ENCODE measurements at regions not wholly inside any gene's neighbourhood (a gene's known extent, or its start where the extent isn't known, plus 50 kb on each side); places are given as distances from the start of the nearest gene placed in this dataset.

DNA sequence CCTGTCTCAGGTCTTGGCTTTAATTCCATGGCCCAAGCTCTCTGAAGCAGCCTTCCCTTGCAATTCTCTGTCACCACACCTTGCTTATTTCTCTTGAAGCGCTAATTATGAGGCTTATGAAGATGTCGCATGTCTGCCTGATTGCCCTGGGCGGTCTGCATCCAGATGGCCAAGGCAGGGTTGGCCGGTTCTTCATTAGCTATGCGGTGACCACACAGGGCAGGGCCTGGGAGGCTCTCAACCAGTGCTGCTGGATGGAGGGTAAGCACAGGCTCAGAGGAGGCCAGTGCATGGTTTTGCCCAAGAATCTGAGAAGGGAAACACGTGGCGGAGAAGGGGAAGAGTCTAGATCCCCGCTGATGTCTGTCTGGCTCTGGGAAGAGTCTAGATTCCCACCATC lies 528.7 kb downstream of the CDH26 start:
- DNase-seq: no peak

- DNase-seq: no peak
Measured at GRCh38 chr20:60490217-60491050, 532.2 kb downstream of the CDH26 start.

DNA sequence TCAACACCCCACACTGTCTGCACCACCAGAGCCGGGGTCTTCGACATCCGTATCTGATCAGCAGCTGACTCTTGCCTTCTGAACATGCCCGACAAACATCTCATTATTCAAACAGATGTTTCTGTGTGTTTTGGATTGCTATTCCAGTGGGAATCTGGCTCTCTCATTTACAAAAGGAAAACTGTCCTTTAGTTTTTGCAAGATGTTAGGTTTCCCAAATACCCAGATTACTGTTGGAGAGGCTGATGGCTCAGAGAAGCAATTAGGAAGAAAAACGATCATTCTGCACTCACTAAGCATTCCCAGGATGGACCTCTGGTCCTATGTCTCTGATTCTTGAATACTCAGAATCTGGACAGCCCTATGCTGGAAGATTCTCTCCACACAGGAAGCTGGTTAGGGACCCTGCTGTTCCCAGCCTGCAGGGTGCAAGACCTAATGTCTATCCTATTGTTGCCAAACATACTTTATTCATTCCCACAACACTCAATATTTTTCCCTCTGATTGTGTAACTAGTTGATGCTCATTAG lies 532.9 kb downstream of the CDH26 start:
- DNase-seq: no peak

GRCh38 chr20:60494476-60494875 lies 536.3 kb downstream of the CDH26 start:
- no peak for DNase-seq

DNA sequence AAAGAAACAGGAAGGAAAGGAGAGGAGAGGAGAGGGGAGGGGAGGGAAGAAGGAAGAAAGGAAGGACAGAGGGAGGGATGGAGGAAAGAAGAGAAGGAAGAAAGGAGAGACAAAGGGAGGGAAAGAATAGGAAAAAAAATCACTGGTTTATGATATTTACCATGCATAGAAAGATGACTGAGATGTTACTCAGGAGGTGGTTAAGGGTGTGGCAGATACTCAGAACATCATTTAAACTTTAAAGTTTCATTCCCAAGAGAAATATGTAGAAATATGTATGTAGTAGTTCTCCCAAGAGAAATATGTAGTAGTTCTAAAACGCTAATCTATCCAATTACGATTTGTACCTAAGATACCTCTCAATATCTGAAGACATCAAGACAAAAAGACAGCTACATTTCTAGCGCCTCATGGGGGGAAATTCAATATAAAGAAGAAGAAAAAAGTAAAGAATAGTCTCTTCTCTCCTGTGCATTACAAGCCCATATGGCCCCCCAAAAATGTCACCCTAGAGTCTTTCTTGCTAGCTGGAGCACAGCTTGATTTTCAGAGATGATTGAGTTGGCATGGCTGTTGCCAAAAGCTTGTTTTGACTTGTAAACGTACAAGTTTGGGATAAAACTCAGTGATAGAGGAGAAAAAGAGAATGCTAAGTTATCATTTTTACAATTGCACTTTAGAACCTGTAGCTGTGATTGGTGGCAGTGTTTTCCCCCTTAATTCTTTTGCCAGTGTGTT lies 539.2 kb downstream of the CDH26 start:
- DNase-seq: no peak

- DNase-seq: no peak
Measured at GRCh38 chr20:60500038-60500701, 541.9 kb downstream of the CDH26 start.

GRCh38 chr20:60501048-60501447 lies 542.8 kb downstream of the CDH26 start:
- DNase-seq: no peak

DNA sequence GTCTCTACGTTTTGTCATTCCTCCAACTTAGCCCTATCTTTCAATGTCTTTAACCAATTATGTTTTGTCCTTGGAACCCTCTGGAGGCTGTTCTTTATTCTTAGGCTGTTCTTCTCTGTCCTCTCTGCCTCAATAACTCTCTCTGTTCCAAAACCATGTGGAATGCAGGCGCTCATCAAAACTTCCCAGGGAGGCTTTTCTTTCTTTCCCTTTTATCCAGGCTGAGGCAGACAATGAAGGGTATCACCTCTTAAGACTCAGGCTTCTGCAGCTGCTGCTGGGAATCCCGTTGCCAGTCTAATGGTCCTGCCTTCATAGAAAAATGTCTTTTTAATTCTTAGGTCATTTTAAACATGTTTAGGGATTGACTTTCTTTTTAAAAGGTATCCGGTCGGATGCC lies 544.7 kb downstream of the CDH26 start:
- DNase-seq: no peak

- no peak for DNase-seq
Measured at GRCh38 chr20:60505423-60505822, 547.2 kb downstream of the CDH26 start.

DNA sequence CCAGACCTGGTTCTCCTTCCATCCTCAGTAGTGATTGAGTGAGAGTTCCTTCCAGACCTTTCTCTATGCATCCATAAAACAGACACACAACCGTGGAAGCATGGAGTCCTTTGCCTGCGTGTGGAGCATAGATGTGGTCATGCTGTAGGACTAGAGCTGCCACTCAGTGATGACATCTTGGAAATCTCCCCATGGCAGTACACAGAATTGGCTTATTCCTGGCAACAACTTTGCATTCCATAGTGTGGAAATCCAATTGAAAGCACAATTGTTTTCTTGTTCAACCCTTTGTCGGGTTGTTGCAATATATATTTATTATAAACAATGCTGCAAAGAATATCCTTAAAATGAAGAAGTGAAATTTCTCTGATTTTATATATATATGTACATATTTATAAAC lies 547.8 kb downstream of the CDH26 start:
- no peak for DNase-seq

DNA sequence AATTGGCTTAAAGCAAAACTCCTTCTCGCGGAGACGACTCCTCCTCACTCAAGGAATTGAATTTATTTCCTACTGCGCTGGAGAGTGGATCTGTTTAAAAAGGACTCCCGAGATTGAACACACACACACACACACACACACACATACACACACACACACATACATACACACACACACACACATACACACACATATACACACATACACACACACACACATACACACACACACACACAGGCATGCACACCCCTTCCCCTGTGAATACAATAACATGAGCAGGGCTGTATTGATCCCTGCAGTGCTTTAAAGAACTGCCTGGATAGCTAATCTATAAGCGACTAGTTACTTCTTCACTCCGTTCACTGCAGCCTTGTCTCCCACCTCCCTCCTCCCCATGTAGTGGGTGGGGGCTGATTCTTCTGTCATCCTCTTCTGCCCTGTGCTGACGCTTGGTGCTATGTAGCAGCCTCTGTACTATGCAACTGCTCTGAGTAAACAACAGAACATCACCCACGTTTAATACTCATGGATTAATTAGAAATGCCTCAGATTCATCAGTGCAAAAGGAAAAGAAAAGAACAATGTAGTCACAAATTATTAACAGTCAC lies 549.0 kb downstream of the CDH26 start:
- no peak for DNase-seq

DNA sequence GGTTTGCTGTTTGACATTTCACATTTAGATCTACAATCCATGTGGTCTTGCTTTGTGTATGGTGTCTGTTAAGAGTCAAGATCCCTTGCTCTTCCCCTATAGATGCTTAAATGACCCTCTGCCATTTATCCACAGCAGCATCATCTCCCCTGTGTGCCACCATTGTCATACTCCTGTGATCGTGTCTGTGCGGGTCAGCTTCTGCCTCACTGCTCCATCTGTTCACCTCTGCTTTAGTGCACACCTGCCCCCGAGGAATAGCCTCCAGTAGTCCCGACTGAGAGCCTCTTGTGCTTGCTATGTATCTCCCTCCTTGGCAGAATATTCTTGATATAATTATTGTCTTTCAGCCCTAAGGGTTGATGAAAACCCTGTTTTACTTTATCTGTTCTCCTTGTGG lies 551.2 kb downstream of the CDH26 start:
- no peak for DNase-seq

- DNase-seq: no peak
Measured at GRCh38 chr20:60510356-60510755, 552.1 kb downstream of the CDH26 start.

DNA sequence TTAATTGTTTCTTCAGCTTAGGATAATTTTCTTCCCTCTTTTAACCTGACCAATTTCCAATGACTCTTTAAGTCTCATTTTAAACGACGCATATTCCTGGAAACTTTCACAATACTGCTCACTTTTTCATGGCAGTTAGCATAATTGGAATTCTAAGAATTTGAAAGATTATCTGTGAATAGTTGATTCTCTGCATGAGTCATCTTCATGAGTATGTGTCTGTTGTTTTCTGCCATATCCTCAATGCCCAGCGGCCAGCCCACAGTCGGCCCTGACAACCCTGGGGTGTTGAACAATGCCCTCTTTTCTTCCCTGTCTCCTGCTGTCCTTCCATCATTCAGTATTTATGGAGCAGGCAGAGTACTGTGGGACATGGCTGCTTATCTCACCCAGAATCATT lies 554.2 kb downstream of the CDH26 start:
- no peak for DNase-seq

- DNase-seq: no peak
Measured at GRCh38 chr20:60513141-60513540, 554.9 kb downstream of the CDH26 start.

DNA sequence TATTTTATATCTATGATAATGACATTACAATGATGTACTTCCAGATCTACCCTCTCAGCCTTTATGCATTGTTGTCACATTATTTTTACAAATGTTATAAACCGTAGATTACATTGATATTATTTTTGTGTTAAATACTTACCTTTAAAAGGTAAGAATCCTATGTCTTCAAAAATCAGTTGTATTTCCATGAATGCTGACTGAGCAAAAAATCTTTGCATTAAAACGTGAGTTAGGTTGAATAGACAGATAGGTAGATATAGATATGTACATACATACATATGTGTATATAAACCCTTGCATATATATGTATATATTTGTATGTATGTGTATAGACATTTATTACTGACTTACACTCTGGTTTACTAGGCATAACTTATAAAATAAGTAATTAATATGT lies 558.2 kb downstream of the CDH26 start:
- DNase-seq: no peak

DNA sequence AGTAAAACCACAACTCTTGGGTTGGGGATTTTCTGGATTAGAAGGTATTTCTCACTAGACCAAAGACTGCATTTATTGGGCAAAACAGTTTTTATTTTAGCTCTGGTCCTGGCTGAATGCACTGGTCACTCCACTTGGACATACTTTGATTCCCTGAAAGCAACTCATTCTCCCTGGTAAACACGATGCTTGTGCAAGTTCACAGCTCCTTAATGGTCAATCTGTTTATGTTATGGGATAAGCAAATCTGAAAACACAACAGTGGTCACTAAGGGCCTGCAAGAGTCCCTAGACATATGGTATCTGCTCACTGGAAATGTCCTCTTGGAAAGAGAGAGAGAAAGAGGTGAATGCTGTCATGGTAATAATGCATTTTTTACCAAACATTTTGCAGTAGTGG lies 559.8 kb downstream of the CDH26 start:
- DNase-seq: no peak

GRCh38 chr20:60525397-60525796 lies 567.2 kb downstream of the CDH26 start:
- no peak for DNase-seq

GRCh38 chr20:60527656-60528055 lies 569.4 kb downstream of the CDH26 start:
- no peak for DNase-seq

DNA sequence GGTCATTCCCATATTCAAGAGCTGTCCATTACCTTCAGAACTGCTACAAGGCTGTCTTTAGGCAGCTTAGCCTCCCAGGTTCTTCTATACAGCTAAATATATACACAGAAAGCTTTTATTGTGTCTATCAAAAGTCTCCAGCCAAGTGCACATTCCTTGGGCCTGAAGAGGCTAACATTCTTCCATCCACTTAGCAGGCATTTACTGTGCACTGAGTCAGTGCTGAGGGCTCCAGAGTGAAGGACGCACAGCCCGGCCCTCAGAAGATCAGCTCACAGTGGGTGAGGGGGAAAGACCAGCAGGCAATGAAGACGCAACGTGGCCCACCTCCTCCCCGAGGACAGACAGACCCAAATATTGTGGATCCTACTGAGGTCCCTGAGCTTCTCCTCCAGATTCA lies 569.9 kb downstream of the CDH26 start:
- DNase-seq: no peak

DNA sequence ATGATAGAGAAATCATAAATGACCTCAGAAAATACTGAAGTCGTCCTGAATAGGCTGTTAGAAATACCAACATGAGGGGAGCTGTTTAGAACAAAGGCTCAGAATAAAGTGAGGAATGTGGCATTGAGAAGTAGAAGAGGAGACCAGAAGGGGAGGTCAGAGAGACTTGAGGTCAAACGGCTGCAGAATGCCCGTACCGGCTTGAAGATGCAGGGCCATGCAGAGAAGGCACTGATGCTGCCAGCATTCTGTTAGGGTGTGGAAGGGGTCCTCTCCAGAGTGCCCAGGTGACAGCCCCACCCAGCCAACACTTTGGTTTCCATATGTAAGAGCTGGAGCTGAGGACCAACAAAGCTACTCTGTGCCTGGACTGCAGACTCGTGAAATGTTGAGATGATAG lies 570.9 kb downstream of the CDH26 start:
- DNase-seq: no peak

GRCh38 chr20:60535211-60535610 lies 577.0 kb downstream of the CDH26 start:
- no peak for DNase-seq

DNA sequence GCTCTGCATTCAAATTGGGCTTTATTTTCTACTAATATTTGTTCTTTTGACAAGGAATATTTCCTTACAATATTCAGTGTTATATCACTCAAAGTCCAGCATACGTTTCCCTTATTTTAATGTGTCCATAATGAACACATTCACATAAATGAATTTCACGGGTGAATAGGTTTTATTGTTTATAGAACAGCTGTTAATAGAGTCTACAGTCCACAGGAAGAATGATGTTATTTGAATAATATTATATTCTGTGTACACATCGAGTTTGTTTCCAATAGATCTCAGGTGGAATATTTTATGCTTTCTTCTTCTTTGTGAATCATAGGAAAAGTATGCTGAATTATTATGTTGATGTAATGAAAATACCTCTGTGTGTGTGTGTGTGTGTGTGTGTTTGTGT lies 582.4 kb downstream of the CDH26 start:
- DNase-seq: no peak
